GM12892 (cell line): ENCODE measurements at regions not wholly inside any gene's neighbourhood (a gene's known extent, or its start where the extent isn't known, plus 50 kb on each side); places are given as distances from the start of the nearest gene placed in this dataset.

Source experiments
- POLR2A ChIP-seq: IDR thresholded peaks from 2 replicates; pipeline ENCODE4 v1.6.1; 2011; ENCODE audit warnings: low read depth, low read length, control low read depth
- POLR2AphosphoS5 ChIP-seq: IDR thresholded peaks from 2 replicates; pipeline ENCODE4 v1.6.1; 2011; ENCODE audit warnings: low read depth, low read length, control low read depth

DNA sequence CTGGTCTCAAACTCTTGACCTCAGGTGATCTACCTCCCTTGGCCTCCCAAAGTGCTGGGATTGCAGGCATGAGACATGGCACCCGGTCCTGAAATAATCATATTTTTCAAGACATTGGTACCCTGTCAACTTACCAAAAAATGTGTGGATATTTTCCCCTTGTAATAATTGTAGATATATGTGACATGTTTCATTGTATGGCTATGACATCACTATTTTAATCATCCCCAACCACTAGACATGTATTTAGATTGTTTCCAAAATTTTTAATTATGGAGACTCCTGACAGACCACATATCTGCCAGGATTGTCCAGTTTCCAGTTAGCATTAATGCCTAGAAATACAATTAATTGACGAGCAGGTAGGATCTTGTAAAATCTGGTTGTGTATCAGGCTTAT is 96.7 kb upstream of the NEGR1 start:
- no peak for TF ChIP-seq POLR2AphosphoS5
- no peak for TF ChIP-seq POLR2A
